ENCODE measurements at regions not wholly inside any gene's neighbourhood (a gene's known extent, or its start where the extent isn't known, plus 50 kb on each side); places are given as distances from the start of the nearest gene placed in this dataset.
"Not testable (repeated sequence)": the region's sequence is repeated elsewhere in the genome, so short reads cannot be mapped to it uniquely, and the experiment has no call there.

DNA sequence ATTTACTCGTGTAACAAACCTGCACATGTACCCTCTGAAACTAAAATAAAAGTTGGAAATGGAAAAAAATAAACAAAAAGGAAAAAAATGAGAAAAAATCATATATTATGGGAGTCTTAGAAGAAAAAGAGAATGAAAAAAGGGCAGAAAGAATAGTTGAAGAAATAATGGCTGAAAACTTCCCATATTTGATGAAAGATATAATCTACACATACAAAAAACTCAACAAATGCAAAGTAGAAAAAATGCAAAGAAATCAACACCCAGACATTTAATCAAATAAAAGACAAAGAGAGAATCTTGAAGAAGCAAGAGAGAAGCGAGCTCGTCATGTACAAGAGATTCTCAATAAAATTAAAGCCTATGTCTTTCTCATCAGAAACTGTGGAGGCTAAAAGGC lies 73.8 kb downstream of the SLC25A46 start:
- Mint-ChIP-seq H3K9me3 (no peaks in the 10 kb centered on the region), H3K36me3 (ENCODE audit: low read depth) (no peaks in the 10 kb centered on the region), H3K27me3 (ENCODE audit: low read depth) (no peaks in the 10 kb centered on the region), H3K4me3 (no peak overlapping the region), H3K4me1 (ENCODE audit: low read depth) (no peaks in the 10 kb centered on the region), H3K27ac (no peak overlapping the region)
- DNase-seq (ENCODE audit: low spot score) = no peak

DNA sequence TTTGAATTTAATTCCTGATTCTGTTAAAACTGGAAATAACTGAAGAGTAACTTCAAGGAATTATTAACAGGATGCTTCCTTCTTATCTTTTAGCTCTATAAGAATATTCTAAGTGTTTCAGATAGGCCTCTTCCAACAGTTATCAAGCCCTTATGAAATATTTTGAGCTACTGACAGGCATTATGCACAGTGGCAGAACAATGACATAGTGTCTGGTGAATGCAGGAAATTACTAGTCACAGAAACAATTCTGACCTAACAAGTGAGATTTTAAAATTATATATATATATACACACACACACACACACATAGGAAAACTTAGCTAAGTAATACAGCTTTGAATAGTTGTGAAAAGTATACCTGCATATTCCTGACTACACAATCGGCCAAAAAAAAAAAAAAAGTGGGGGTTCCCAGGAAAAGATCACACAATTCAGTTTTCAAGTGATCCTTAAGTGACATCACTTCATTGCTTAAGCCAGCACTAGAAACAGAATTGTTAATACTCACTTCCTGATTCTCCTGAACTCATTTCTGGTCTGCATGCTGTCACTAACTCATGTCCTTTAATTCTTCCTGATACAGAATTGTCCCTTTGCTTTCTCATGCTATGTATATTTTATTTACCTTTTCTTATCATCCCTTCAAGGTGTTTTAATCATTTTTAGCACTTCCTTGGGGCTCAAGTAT lies 77.3 kb downstream of the SLC25A46 start:
- no peaks in the 10 kb centered on the region for H3K36me3 Mint-ChIP-seq (ENCODE audit: low read depth)
- no peaks in the 10 kb centered on the region for H3K4me1 Mint-ChIP-seq (ENCODE audit: low read depth)
- H3K4me3 Mint-ChIP-seq = no peak overlapping the region
- peaks cover 5% of the 10 kb centered on the region for H3K27me3 Mint-ChIP-seq (ENCODE audit: low read depth)
- H3K9me3 Mint-ChIP-seq = no peaks in the 10 kb centered on the region
- no peak overlapping the region for H3K27ac Mint-ChIP-seq
- DNase-seq (ENCODE audit: low spot score) = no peak

DNA sequence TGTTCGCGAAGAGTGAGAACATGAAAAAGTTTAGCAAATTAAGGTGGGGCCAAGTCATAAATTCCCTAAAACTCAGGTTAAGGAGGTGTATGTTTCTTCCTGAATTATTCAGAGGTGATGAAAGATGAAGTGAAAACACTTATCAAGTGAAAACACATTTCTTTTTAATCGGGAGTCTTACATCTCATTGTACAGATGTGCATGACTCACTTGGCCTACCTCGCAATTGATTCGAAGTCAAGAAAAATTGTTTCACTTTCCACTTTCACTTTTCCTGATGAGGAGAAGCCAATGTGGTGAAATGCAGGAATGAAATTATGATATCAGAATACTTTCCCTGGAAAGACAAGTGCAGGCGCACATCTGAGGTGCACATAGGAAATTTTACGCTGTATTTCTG lies 78.7 kb downstream of the SLC25A46 start:
- H3K9me3 Mint-ChIP-seq = no peaks in the 10 kb centered on the region
- no peaks in the 10 kb centered on the region for H3K36me3 Mint-ChIP-seq (ENCODE audit: low read depth)
- no peak for DNase-seq (ENCODE audit: low spot score)
- H3K4me3 Mint-ChIP-seq = no peak overlapping the region
- no peaks in the 10 kb centered on the region for H3K4me1 Mint-ChIP-seq (ENCODE audit: low read depth)
- H3K27ac Mint-ChIP-seq = no peak overlapping the region
- peaks cover 6% of the 10 kb centered on the region for H3K27me3 Mint-ChIP-seq (ENCODE audit: low read depth)

DNA sequence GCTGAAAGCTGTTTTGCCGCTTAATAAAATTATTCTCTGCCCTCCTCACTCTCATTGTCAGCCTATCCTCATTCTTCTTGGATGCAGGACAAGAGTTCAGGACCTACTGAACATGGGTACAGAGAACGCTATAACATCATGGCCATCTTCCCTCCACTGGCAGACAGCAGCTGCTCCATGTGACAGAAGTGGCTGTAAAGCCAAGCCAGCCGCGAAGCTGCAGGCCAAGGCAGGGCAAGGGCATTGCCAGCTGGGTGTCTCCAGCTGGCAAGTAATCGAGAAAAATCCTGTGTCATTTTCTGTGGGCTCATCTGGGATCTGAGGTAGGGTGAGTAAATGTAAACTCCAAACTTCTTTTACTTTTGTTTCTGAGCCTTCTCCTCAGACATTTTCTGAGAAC lies 84.8 kb downstream of the SLC25A46 start:
- Mint-ChIP-seq H3K4me1 (ENCODE audit: low read depth) (no peaks in the 10 kb centered on the region), H3K36me3 (ENCODE audit: low read depth) (no peaks in the 10 kb centered on the region), H3K9me3 (peaks cover 32% of the 10 kb centered on the region), H3K27ac (no peak overlapping the region), H3K27me3 (ENCODE audit: low read depth) (peaks cover 6% of the 10 kb centered on the region), H3K4me3 (no peak overlapping the region)
- DNase-seq (ENCODE audit: low spot score) = no peak

DNA sequence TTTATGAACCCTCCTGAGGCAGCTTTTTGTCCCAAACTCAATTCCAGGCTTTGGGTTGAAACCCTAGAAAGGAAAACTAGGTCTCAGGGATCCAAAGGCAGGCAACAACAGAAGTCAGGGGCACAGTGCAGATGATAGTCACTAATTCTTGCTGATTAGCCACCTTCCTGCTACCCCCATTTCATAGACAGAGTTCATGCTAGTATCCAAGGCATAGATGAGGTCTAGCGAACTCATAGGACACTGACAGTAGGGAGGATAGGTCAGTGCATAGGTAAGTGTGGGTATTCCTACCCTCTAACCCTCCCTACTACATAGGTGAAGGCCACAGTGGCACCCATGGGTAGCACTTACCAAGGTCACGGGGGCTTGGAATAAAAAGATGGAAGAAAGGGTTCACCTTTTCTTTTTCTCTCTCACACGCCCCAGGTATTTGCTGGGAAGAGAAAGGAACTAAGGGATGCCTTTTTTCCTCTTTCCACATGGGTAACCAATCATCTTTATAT lies 86.2 kb downstream of the SLC25A46 start:
- peaks cover 3% of the 10 kb centered on the region for H3K27me3 Mint-ChIP-seq (ENCODE audit: low read depth)
- peaks cover 32% of the 10 kb centered on the region for H3K9me3 Mint-ChIP-seq
- no peaks in the 10 kb centered on the region for H3K36me3 Mint-ChIP-seq (ENCODE audit: low read depth)
- no peaks in the 10 kb centered on the region for H3K4me1 Mint-ChIP-seq (ENCODE audit: low read depth)
- H3K4me3 Mint-ChIP-seq = no peak overlapping the region
- H3K27ac Mint-ChIP-seq = no peak overlapping the region
- DNase-seq (ENCODE audit: low spot score) = no peak

DNA sequence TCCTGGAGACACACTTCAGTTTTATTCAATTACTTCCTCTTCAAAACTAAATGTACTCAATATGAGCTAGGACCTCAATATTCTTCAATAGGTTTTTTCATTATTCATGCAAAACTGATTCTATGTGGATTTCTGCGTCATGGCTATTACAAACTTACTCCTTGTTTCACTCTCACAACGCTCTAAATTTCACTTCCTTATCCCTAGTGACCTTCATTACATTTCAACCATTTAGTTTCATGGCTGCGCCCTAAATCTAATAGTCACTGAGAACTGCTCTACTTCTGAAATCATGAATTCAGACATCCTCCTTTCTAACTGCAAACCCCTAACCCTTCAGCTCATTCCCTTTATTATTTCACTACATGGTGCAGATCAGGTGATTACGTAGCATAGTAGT lies 93.9 kb downstream of the SLC25A46 start:
- Mint-ChIP-seq H3K4me3 (no peak overlapping the region), H3K9me3 (peaks cover 14% of the 10 kb centered on the region), H3K4me1 (ENCODE audit: low read depth) (no peaks in the 10 kb centered on the region), H3K36me3 (ENCODE audit: low read depth) (no peaks in the 10 kb centered on the region), H3K27me3 (ENCODE audit: low read depth) (no peaks in the 10 kb centered on the region), H3K27ac (no peak overlapping the region)
- DNase-seq (ENCODE audit: low spot score) = no peak

DNA sequence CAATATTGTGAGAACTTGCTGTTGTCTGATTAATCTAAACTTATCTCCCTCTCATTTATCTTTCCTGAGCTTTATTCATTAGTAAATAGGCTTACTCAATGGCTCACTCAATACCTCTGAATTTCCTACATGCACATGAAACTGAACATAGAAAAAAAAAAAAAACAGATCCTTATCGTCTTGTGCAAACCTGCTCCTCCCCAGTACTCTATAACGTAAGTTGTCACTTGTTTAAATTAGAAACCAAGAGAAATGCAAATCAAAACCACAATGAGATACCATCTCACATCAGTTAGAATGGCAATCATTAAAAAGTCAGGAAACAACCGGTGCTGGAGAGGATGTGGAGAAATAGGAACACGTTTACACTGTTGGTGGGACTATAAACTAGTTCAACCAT lies 96.1 kb downstream of the SLC25A46 start:
- not testable (repeated sequence) for DNase-seq (ENCODE audit: low spot score); H3K27me3 Mint-ChIP-seq (ENCODE audit: low read depth); H3K4me1 Mint-ChIP-seq (ENCODE audit: low read depth); H3K36me3 Mint-ChIP-seq (ENCODE audit: low read depth)
- Mint-ChIP-seq H3K27ac (peak overlapping the region; percentile 74), H3K9me3 (peaks cover 10% of the 10 kb centered on the region), H3K4me3 (peak overlapping the region; percentile 18)

DNA sequence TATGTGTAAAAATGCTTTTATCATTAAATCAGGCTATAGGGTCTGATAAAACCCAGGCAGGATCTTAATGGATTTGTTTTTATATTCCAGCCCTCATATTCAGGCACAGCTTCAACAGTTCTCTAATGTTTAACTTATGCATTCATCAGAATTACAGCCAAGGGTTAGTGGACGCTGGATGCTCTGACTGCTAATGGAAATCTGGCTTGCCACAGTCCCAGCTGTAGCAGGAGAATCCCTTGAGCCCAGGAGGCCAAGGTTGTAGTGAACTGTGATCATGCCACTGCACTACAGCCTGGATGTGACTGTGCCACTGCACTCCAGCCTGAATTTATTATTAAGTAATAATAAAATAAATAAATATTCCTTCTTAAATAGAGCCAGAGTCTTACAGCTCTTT lies 98.0 kb downstream of the SLC25A46 start:
- H3K4me1 Mint-ChIP-seq (ENCODE audit: low read depth) = no peaks in the 10 kb centered on the region
- H3K27me3 Mint-ChIP-seq (ENCODE audit: low read depth) = peaks cover 8% of the 10 kb centered on the region
- no peak overlapping the region for H3K27ac Mint-ChIP-seq
- peaks cover 10% of the 10 kb centered on the region for H3K9me3 Mint-ChIP-seq
- DNase-seq (ENCODE audit: low spot score) = no peak
- H3K36me3 Mint-ChIP-seq (ENCODE audit: low read depth) = no peaks in the 10 kb centered on the region
- no peak overlapping the region for H3K4me3 Mint-ChIP-seq

DNA sequence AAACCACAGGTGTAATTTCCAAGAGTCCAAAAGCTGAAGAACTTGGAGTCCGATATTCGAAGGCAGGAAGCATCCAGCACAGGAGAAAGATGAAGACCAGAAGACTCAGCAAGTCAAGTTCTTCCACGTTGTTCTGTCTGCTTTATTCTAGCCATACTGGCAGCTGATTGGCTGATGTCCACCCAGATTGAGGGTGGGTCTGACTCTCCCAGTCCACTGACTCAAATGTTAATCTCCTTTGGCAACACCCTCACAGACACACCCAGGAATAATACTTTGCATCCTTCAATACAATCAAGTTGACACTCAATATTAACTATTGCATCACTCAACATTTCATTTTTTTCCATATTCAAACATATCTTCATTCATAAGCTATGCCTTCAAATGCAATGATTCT lies 99.5 kb downstream of the SLC25A46 start:
- H3K4me3 Mint-ChIP-seq; H3K27ac Mint-ChIP-seq; DNase-seq (ENCODE audit: low spot score); H3K4me1 Mint-ChIP-seq (ENCODE audit: low read depth); H3K27me3 Mint-ChIP-seq (ENCODE audit: low read depth); H3K36me3 Mint-ChIP-seq (ENCODE audit: low read depth): not testable (repeated sequence)
- peaks cover 10% of the 10 kb centered on the region for H3K9me3 Mint-ChIP-seq

DNA sequence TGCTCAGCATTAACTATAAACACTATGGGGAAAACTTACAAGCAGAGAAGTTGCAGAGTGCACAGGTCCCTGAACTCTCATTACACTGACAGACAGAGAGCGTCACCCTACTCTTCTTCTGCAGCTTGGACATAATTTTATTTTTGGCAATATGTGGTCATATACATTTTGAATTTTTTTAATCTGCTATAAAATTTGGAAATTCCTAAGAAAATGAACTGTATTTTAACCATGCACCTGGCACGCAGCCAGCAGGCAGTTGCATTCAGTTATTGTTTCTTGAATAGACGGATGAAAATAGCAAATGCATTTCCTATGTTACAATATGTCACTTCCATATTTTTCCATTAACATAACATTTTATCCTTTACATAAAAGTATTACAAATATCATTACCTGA lies 100.2 kb downstream of the SLC25A46 start:
- Mint-ChIP-seq H3K9me3 (peaks cover 10% of the 10 kb centered on the region), H3K27me3 (ENCODE audit: low read depth) (peaks cover 11% of the 10 kb centered on the region), H3K4me3 (no peak overlapping the region), H3K27ac (no peak overlapping the region), H3K4me1 (ENCODE audit: low read depth) (no peaks in the 10 kb centered on the region), H3K36me3 (ENCODE audit: low read depth) (no peaks in the 10 kb centered on the region)
- no peak for DNase-seq (ENCODE audit: low spot score)

DNA sequence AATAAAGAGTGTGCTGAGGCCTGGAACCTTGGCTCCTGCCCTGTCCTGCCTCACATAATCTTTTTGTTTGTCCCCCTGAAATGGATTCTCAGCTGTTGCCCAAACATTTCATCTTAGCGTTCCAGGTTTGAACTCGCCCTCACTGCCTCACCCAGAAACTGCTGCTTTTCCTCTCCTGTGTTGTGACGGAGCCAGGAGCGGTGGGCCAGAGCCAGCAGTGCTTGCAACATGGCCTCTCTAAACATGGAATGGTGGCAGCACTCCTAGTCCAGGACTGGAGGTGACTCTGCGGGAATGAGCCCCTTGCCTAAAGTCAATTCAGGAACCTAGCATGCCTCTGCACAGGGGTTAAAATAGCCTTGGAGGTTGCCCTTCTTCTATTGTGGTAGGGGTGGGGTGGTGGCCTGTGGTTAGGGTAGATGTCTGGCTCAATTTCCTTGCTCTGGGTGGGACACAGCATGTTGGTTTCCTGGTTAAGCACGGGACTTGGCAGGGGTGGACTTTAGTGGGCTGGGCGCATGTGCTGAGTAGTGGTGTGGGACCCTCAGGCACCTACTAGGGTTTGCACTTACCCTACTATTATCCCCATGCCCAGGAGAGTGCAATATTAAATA lies 101.6 kb downstream of the SLC25A46 start:
- Mint-ChIP-seq H3K4me1 (ENCODE audit: low read depth) (no peaks in the 10 kb centered on the region), H3K27ac (no peak overlapping the region), H3K4me3 (no peak overlapping the region), H3K36me3 (ENCODE audit: low read depth) (no peaks in the 10 kb centered on the region), H3K27me3 (ENCODE audit: low read depth) (peaks cover 11% of the 10 kb centered on the region), H3K9me3 (peaks cover 9% of the 10 kb centered on the region)
- DNase-seq (ENCODE audit: low spot score) = no peak

DNA sequence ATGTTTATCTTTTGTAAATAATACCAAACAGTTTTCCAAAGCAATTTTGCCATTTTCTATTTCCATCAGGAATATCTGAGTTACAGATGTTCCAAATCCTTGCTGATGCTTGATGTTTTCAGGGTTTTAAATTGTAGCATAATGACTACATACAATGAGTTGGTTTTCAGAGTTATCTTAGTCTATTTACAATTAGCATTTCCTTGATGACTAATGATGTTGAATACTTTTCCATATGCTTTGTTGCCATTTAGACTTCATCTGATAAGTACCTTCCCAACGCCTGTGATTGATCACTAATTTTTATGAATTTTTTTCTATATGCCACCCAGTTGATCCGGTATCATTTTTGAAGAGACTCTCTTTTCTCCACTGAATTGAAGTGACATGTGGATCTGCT lies 102.3 kb downstream of the SLC25A46 start:
- no peaks in the 10 kb centered on the region for H3K36me3 Mint-ChIP-seq (ENCODE audit: low read depth)
- H3K27me3 Mint-ChIP-seq (ENCODE audit: low read depth) = peaks cover 11% of the 10 kb centered on the region
- no peak overlapping the region for H3K27ac Mint-ChIP-seq
- H3K9me3 Mint-ChIP-seq = peaks cover 2% of the 10 kb centered on the region
- H3K4me3 Mint-ChIP-seq = no peak overlapping the region
- no peak for DNase-seq (ENCODE audit: low spot score)
- H3K4me1 Mint-ChIP-seq (ENCODE audit: low read depth) = no peaks in the 10 kb centered on the region

DNA sequence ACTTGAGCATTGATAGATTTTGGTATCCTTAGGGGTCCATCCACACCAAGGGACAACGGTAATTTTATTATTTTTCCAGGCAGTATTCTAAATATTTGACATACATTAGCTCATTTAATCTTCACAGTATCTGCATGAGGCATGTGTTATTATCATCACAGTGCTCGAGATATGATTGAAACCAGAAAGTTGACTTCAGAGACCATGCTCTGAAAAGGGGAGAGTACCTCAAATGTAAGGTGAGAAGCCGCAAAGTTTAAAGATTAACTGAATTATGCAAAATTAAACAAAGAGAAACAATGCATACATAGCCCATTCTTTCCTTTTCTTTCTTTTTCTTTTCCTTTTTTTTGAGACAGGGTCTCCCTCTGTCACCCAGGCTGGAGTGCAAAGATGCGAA lies 104.1 kb downstream of the SLC25A46 start:
- Mint-ChIP-seq H3K4me3 (no peak overlapping the region), H3K27ac (no peak overlapping the region), H3K36me3 (ENCODE audit: low read depth) (no peaks in the 10 kb centered on the region), H3K4me1 (ENCODE audit: low read depth) (no peaks in the 10 kb centered on the region), H3K27me3 (ENCODE audit: low read depth) (peaks cover 14% of the 10 kb centered on the region), H3K9me3 (no peaks in the 10 kb centered on the region)
- DNase-seq (ENCODE audit: low spot score) = no peak

DNA sequence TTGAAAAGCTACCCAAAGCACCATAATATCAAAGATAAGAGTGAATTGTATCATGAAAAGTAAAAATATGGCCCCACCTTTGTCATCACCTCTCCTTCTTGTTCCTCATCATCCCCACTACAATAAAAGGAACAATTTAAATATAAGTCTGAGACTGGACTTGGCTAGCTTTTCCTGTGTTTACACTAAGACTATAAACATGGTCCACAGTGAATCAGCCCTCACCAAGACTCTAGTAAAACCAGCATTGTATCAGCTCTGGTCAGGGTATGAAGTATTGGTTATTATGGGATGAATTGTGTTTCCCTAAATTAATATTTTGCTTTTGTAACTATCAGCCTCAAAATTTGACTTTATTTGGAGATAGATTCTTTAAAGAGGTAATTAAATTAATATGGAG lies 105.4 kb downstream of the SLC25A46 start:
- H3K4me1 Mint-ChIP-seq (ENCODE audit: low read depth) = no peaks in the 10 kb centered on the region
- no peak for DNase-seq (ENCODE audit: low spot score)
- no peak overlapping the region for H3K27ac Mint-ChIP-seq
- H3K27me3 Mint-ChIP-seq (ENCODE audit: low read depth) = peaks cover 13% of the 10 kb centered on the region
- H3K9me3 Mint-ChIP-seq = no peaks in the 10 kb centered on the region
- H3K4me3 Mint-ChIP-seq = no peak overlapping the region
- H3K36me3 Mint-ChIP-seq (ENCODE audit: low read depth) = no peaks in the 10 kb centered on the region
